CD4-positive, alpha-beta T cell (primary cell): ENCODE measurements at regions not wholly inside any gene's neighbourhood (a gene's known extent, or its start where the extent isn't known, plus 50 kb on each side); places are given as distances from the start of the nearest gene placed in this dataset.

ENCODE experiments used
- ATAC-seq: fragments of 200-7000 bp; cut with Tn5 transposase; one replicate; pipeline ENCODE4 v1.10.0; 2022; ENCODE audit warnings: mild to moderate bottlenecking; ENCODE audit not compliant: poor library complexity
- CTCF ChIA-PET: fragments of 350-600 bp; sonication (Branson Sonifier 250); formaldehyde crosslinking; loops from one replicate; lab custom pipeline; 2021; ENCODE audit warnings: antibody characterized with exemption, inconsistent platforms; lab: Charles Lee
- POLR2A ChIA-PET: fragments of 350-600 bp; sonication (Branson Sonifier 250); formaldehyde crosslinking; loops from one replicate; lab custom pipeline; 2021; ENCODE audit warnings: antibody characterized with exemption, inconsistent platforms; lab: Charles Lee
- DNase-seq, 14 experiments: peaks; one replicate each; pipeline ENCODE4 v3.0.0-alpha.2; 2013 to 2020; ENCODE audit warnings: mixed read lengths in 2 of 14
- H3K27ac ChIP-seq, 2 donors: one replicate each; pipeline versions ENCODE4 v1.5.1 to v1.7.0; 2013; ENCODE audit warnings: low read length in 2 of 2, low read depth in 1 of 2, mild to moderate bottlenecking in 1 of 2
- H3K27me3 ChIP-seq, 2 experiments: 1 replicate in 1 of 2; 2 replicates in 1 of 2; pipeline versions ENCODE4 v1.6.1 to v1.7.0; 2013; ENCODE audit warnings: low read length in 2 of 2, control low read depth in 1 of 2, mild to moderate bottlenecking in 1 of 2, moderate library complexity in 1 of 2; ENCODE audit not compliant: insufficient read depth in 2 of 2, control insufficient read depth in 1 of 2
- H3K36me3 ChIP-seq: one replicate; pipeline ENCODE4 v1.6.1; 2013; ENCODE audit warnings: low read length, control low read depth; ENCODE audit not compliant: insufficient read depth
- H3K4me1 ChIP-seq: one replicate; pipeline ENCODE4 v1.6.1; 2013; ENCODE audit warnings: low read length, control low read depth; ENCODE audit not compliant: insufficient read depth
- H3K4me3 ChIP-seq: one replicate; pipeline ENCODE4 v1.5.1; 2013; ENCODE audit warnings: mild to moderate bottlenecking, low read length, moderate library complexity
- H3K9me3 ChIP-seq, 2 experiments: 1 replicate in 1 of 2; 2 replicates in 1 of 2; pipeline versions ENCODE4 v1.6.1 to v1.7.0; 2013; ENCODE audit warnings: low read length in 2 of 2, mild to moderate bottlenecking in 2 of 2, control low read depth in 1 of 2, moderate library complexity in 1 of 2; ENCODE audit not compliant: control insufficient read depth in 1 of 2, insufficient read depth in 1 of 2
- H3K27ac Mint-ChIP-seq: one replicate; pipeline ENCODE4 v1.8.0; 2020; ENCODE audit warnings: mixed read lengths
- H3K27me3 Mint-ChIP-seq: one replicate; pipeline ENCODE4 v1.8.0; 2021; ENCODE audit warnings: mixed read lengths
- H3K36me3 Mint-ChIP-seq: one replicate; pipeline ENCODE4 v1.8.0; 2021; ENCODE audit warnings: low read depth, mixed read lengths
- H3K4me1 Mint-ChIP-seq: one replicate; pipeline ENCODE4 v1.8.0; 2021; ENCODE audit warnings: low read depth, mixed read lengths
- H3K4me3 Mint-ChIP-seq: one replicate; pipeline ENCODE4 v1.8.0; 2020; ENCODE audit warnings: mild to moderate bottlenecking, mixed read lengths
- H3K9me3 Mint-ChIP-seq: one replicate; pipeline ENCODE4 v1.8.0; 2020; ENCODE audit warnings: mixed read lengths
- intact Hi-C, 2 experiments: fragments of 100-400 bp; cut with DNase I in 1 of 2; cut with micrococcal nuclease in 1 of 2; formaldehyde crosslinking; loops; one replicate each; pipeline versions ENCODE4 v1.15.1 to v1.9.0; 2023 to 2025; cut with DNase I, micrococcal nuclease
- TF ChIP-seq, protein P1 (sequence below): fragments of 200-600 bp; IDR thresholded peaks from one replicate; pipeline ENCODE4 v1.8.0; 2022; ENCODE audit warnings: antibody characterized with exemption, mild to moderate bottlenecking

- Mint-ChIP-seq H3K4me3 (no peak overlapping the region), H3K9me3 (no peaks in the 10 kb centered on the region), H3K4me1 (no peaks in the 10 kb centered on the region), H3K36me3 (no peaks in the 10 kb centered on the region), H3K27me3 (no peaks in the 10 kb centered on the region), H3K27ac (no peak overlapping the region)
- Histone ChIP-seq H3K36me3 (no peaks in the 10 kb centered on the region), H3K9me3 (no peaks in the 10 kb centered on the region), H3K27me3 (no peaks in the 10 kb centered on the region), H3K4me3 (no peak overlapping the region), H3K4me1 (no peaks in the 10 kb centered on the region), H3K27ac (no peak overlapping the region)
- ChIA-PET POLR2A (no interaction called here), CTCF (no interaction called here)
- TF ChIP-seq, protein P1, sequence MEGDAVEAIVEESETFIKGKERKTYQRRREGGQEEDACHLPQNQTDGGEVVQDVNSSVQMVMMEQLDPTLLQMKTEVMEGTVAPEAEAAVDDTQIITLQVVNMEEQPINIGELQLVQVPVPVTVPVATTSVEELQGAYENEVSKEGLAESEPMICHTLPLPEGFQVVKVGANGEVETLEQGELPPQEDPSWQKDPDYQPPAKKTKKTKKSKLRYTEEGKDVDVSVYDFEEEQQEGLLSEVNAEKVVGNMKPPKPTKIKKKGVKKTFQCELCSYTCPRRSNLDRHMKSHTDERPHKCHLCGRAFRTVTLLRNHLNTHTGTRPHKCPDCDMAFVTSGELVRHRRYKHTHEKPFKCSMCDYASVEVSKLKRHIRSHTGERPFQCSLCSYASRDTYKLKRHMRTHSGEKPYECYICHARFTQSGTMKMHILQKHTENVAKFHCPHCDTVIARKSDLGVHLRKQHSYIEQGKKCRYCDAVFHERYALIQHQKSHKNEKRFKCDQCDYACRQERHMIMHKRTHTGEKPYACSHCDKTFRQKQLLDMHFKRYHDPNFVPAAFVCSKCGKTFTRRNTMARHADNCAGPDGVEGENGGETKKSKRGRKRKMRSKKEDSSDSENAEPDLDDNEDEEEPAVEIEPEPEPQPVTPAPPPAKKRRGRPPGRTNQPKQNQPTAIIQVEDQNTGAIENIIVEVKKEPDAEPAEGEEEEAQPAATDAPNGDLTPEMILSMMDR = no peak
- DNase-seq = no peak
- intact Hi-C loops = no loop called here
- ATAC-seq = no peak
Measured at GRCh38 chrX:39718981-39719380, 378.8 kb downstream of the BCOR start.

- Histone ChIP-seq H3K4me1 (no peaks in the 10 kb centered on the region), H3K27me3 (no peaks in the 10 kb centered on the region), H3K9me3 (no peaks in the 10 kb centered on the region), H3K27ac (no peak overlapping the region), H3K4me3 (no peak overlapping the region), H3K36me3 (no peaks in the 10 kb centered on the region)
- Mint-ChIP-seq H3K27ac (no peak overlapping the region), H3K36me3 (no peaks in the 10 kb centered on the region), H3K4me3 (no peak overlapping the region), H3K9me3 (no peaks in the 10 kb centered on the region), H3K27me3 (no peaks in the 10 kb centered on the region), H3K4me1 (no peaks in the 10 kb centered on the region)
- TF ChIP-seq, protein P1 = no peak
- intact Hi-C loops = loop anchor here in 1 of 2 experiments (10.0 kb wide), 2 partner anchors 56 to 466 kb away; no protein-coding TSS in a partner anchor
- DNase-seq = no peak
- no peak for ATAC-seq
- POLR2A ChIA-PET = no interaction called here
- CTCF ChIA-PET = no interaction called here
Measured at GRCh38 chrX:39720945-39721344, 376.8 kb downstream of the BCOR start.

GRCh38 chrX:39721566-39722279, 376.0 kb downstream of the BCOR start:
- ChIA-PET POLR2A (no interaction called here), CTCF (interaction anchor here (0.6 kb wide), 1 partner anchor 19 kb away, joined by 4 read pairs; no protein-coding TSS in a partner anchor)
- ATAC-seq (no peak), DNase-seq (no peak)
- Mint-ChIP-seq H3K4me1 (no peaks in the 10 kb centered on the region), H3K36me3 (no peaks in the 10 kb centered on the region), H3K9me3 (no peaks in the 10 kb centered on the region), H3K27ac (no peak overlapping the region), H3K27me3 (no peaks in the 10 kb centered on the region), H3K4me3 (no peak overlapping the region)
- intact Hi-C loops = loop anchor here in 1 of 2 experiments (10.0 kb wide), 2 partner anchors 57 to 467 kb away; no protein-coding TSS in a partner anchor
- TF ChIP-seq, protein P1 = no peak
- Histone ChIP-seq H3K27ac (no peak overlapping the region), H3K9me3 (no peaks in the 10 kb centered on the region), H3K27me3 (no peaks in the 10 kb centered on the region), H3K4me1 (no peaks in the 10 kb centered on the region), H3K4me3 (no peak overlapping the region), H3K36me3 (no peaks in the 10 kb centered on the region)
